ENCODE measurements at regions not wholly inside any gene's neighbourhood (a gene's known extent, or its start where the extent isn't known, plus 50 kb on each side); places are given as distances from the start of the nearest gene placed in this dataset.
"Not testable (repeated sequence)": the region's sequence is repeated elsewhere in the genome, so short reads cannot be mapped to it uniquely, and the experiment has no call there.

GRCh38 chr22:25492841-25493734 lies 71.4 kb upstream of the GRK3 start:
- DNase-seq (ENCODE audit: extremely low read depth in 1 of 11, low read depth in 9 of 11, low spot score in 4 of 11), result peak in 3 of 11 donors; percentile 14 to 33 (median 23)

GRCh38 chr22:25493794-25494193 lies 70.7 kb upstream of the GRK3 start:
- no peak for DNase-seq (ENCODE audit: extremely low read depth in 1 of 11, low read depth in 9 of 11, low spot score in 4 of 11)

DNA sequence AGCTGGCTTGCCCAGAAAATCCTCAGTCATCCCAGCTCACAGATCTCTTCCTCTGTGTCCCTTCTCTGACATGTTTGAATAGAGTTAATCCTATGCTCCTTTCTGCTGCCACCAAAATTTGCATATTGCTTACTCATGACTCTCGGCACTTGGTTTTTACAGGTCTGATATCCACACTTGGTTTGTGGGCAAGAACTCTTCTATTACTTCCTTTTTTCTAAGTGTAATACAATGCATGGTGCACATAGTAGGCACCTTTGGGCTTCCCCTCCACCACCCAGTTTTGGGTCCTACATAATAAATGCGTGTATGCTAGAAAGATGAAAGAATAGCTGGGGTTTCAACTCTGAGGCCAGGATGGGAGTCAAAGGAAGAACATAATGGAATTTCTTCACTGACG lies 69.7 kb upstream of the GRK3 start:
- DNase-seq (ENCODE audit: extremely low read depth in 1 of 11, low read depth in 9 of 11, low spot score in 4 of 11), result no peak

GRCh38 chr22:25495285-25495684 lies 69.2 kb upstream of the GRK3 start:
- no peak for DNase-seq (ENCODE audit: extremely low read depth in 1 of 11, low read depth in 9 of 11, low spot score in 4 of 11)

DNA sequence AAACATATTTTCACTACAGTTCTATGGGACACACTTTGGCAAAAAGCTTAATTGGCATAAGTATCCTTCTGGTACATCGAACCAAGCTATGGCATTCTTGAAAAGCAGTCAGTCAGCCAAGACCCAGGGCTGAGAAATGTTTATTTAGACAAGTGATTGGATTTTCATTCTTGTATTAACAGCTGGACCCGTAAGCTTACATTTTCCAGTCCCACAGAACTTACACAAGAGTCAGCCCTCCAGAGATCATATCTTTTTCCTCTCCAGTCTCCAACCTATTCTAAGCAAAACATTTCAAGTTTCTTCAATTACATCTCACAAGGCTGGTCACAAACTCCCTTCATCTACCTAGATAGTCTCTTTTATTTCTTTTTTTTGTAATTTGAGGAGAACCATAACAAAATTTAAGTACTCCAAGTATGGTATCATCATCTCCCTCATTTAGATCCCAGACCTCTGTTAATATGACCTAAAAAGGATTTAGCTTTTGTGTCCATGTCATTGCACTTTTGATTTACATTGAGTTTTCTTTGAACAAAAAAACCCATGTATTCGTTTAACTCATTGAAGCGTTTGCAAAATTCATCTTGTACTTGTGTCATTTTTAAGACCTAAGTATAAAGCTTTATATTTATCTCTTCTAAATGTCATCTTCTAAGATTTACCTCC lies 67.9 kb upstream of the GRK3 start:
- DNase-seq (ENCODE audit: extremely low read depth in 1 of 11, low read depth in 9 of 11, low spot score in 4 of 11), result no peak

GRCh38 chr22:25497181-25497641 lies 67.3 kb upstream of the GRK3 start:
- no peak for DNase-seq (ENCODE audit: extremely low read depth in 1 of 11, low read depth in 9 of 11, low spot score in 4 of 11)

DNA sequence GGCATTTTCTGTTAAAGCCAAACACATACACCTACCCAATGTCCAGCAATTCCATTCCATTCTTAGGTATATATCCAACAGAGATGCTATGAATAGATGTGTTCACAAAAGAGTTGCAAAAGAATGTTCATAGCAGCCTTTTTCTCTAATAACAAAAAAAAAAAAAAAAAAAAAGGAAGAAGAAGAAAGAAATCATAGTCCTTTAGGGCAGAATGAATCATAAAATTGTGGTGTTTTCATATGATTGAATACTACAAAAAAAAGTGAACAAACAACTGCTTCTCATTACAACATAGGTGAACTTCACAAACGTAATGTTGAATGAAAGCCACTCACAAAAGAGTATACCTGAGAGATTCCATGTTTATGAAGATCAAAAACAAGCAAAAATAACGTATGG lies 66.8 kb upstream of the GRK3 start:
- DNase-seq (ENCODE audit: extremely low read depth in 1 of 11, low read depth in 9 of 11, low spot score in 4 of 11), result no peak

DNA sequence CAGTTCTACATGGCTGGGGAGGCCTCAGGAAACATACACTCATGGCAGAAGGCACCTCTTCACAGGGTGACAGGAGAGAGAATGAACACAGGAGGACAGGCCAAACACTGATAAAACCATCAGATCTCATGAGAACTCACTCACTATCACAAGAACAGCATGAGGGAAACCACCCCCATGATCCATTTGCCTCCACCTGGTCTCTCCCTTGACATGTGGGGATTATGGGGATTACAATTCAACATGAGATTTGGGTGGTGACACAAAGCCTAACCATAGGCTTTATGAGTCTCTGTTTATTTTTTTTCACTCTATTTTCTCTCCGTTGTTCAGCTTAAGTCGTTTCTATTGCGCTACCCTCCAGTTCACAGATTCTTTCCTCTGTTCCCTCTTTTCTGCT lies 63.8 kb upstream of the GRK3 start:
- DNase-seq (ENCODE audit: extremely low read depth in 1 of 11, low read depth in 9 of 11, low spot score in 4 of 11), result not testable (repeated sequence)

DNA sequence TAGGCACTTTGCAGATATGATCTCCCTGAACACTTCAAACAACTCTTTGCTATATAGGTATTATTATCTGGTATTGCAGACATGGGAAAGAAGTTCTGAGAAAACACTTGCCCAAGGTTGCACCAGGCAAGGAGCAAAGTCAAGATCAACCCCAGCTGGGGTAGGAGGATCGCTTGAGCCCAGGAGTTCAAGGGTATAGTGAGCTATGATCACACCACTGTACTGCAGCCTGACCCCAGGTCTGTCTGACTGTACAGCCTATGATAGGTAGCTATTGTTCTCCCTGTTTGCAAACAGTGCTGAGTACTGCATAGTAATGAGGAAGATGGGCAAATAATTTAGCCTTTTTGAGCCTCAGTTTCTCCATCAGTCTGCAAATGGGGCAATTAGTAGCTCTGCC lies 60.5 kb upstream of the GRK3 start:
- DNase-seq (ENCODE audit: extremely low read depth in 1 of 11, low read depth in 9 of 11, low spot score in 4 of 11), result not testable (repeated sequence)

DNA sequence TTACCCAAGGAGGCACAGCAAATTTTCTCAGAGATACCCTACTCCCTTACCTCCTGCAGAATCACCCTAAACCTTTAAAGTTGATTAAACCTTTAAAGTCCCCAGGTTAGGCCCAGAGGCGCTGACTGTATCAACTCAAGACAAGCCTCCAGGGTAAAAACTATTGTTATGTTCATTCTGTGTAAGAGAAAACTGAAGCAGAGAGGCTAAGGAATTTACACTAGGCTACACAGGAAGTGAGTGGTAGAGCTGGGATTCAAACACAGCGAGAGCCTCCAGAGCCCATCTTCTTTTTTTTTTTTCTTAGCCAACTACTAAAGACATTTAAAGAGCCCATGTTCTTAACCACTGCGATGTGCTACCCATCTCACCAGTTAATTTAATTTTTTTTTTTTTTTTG lies 56.3 kb upstream of the GRK3 start:
- no peak for DNase-seq (ENCODE audit: extremely low read depth in 1 of 11, low read depth in 9 of 11, low spot score in 4 of 11)

GRCh38 chr22:25508761-25509321 lies 55.6 kb upstream of the GRK3 start:
- no peak for DNase-seq (ENCODE audit: extremely low read depth in 1 of 11, low read depth in 9 of 11, low spot score in 4 of 11)

- no peak for DNase-seq (ENCODE audit: extremely low read depth in 1 of 11, low read depth in 9 of 11, low spot score in 4 of 11)
Observed at GRCh38 chr22:25509374-25509791, 55.1 kb upstream of the GRK3 start.

GRCh38 chr22:25510876-25511275 lies 53.6 kb upstream of the GRK3 start:
- DNase-seq (ENCODE audit: extremely low read depth in 1 of 11, low read depth in 9 of 11, low spot score in 4 of 11), result no peak

DNA sequence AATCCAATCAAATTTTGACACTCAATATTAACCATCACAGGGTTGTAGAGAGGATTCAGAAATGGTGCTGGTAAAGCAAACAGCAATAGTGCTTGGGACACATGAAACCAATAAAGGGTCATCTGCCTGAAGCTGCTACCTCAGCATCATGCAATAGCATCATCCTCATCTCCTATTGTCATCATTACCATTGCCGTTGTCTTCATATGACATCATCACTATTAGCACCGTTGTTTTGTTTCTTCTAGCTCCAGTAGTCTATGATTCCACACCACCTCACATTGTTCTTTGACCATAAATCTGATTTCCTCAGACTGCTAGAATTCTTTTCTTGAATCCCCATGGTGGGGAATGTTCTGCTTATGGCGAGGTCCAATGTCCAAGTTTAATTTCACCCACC lies 52.8 kb upstream of the GRK3 start:
- DNase-seq (ENCODE audit: extremely low read depth in 1 of 11, low read depth in 9 of 11, low spot score in 4 of 11), result no peak

GRCh38 chr22:25514436-25515180 lies 49.9 kb upstream of the GRK3 start:
- DNase-seq (ENCODE audit: extremely low read depth in 1 of 11, low read depth in 9 of 11, low spot score in 4 of 11), result no peak

All from renal cortex interstitium (tissue), 11 donors.